ENCODE measurements at regions not wholly inside any gene's neighbourhood (a gene's known extent, or its start where the extent isn't known, plus 50 kb on each side); places are given as distances from the start of the nearest gene placed in this dataset.

DNA sequence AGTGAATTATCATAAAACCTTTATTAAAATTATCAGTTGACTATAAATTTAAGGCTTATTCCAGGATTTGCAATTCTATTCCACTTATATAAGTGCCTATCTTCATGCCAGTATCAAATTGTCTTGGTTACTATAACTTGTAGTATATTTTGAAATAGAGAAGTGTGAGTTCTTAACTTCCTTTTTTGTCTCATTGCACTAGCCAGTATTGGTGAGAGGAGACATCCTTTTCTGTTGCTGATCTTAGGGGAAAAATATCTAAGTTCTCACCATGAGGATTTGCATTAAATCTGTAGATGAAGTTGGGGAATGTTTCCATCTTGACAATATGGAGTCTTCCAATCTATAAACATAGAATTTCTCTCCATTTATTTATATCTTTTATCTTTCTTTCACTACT is 104.2 kb upstream of the MKI67 start:
- TF ChIP-seq POLR2A (IDR thresholded peaks at IDR 0.05; ENCODE audit: low read length) (no peak), GATA1 (IDR thresholded peaks at IDR 0.05; ENCODE audit: low read depth, low read length) (no peak)

Data from erythroblast (primary cell).